Hematopoietic multipotent progenitor cell treated with erythropoietin and hydrocortisone succinate and interleukin-3 and kit ligand, for 4 days (in vitro differentiated cells): ENCODE measurements at regions not wholly inside any gene's neighbourhood (a gene's known extent, or its start where the extent isn't known, plus 50 kb on each side); places are given as distances from the start of the nearest gene placed in this dataset.

Experiments used
- DNase-seq: peaks from one replicate; pipeline ENCODE4 v3.0.0-alpha.2; 2015

DNA sequence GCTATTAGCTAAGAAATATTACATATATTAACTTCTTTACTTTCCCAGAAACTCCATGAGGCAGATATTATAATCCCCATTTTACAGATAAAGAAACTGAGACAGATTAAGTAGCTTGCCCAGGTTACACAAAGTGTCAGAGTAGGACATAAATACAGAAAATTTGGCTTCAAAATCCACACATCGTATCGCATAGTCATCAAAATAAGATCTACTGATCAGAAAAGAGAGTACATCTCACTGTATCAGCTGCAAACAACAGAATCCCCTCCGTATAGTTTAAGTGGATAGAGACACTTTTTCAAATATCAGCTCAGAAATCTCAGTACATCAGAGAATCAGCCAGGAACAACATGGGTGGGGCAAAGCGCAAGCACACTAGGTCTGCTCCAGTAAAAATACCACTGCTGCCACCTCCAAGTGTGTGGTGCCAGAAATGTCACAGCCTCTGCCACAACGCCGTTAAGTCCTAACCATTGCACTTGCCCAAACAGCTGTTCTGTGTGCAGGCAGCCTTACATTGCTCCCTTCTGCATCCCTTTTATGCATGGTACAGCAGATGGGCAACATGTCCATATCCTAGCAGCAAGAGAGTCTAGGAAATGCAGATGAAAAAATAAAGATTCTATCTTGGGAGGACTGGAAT, 204.8 kb downstream of the KLF12 start:
- no peak for DNase-seq

DNA sequence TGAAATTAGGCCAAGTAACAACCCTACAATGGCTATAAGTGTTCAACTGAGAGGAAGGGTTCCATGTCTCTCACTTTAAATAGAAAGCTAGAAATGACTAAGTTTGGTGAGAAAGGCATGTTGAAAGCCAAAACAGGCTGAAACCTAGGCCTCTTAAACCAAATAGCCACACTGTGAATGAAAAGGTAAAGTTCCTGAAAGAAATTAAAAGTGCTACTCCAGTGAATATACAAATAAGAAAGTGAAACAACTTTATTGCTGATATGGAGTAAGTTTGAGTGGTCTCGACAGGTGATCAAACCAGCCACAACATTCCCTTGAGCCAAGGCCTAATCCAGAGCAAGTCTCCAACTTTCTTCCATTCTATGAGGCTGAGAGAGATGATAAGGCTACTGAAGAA, 209.6 kb downstream of the KLF12 start:
- DNase-seq: no peak

DNA sequence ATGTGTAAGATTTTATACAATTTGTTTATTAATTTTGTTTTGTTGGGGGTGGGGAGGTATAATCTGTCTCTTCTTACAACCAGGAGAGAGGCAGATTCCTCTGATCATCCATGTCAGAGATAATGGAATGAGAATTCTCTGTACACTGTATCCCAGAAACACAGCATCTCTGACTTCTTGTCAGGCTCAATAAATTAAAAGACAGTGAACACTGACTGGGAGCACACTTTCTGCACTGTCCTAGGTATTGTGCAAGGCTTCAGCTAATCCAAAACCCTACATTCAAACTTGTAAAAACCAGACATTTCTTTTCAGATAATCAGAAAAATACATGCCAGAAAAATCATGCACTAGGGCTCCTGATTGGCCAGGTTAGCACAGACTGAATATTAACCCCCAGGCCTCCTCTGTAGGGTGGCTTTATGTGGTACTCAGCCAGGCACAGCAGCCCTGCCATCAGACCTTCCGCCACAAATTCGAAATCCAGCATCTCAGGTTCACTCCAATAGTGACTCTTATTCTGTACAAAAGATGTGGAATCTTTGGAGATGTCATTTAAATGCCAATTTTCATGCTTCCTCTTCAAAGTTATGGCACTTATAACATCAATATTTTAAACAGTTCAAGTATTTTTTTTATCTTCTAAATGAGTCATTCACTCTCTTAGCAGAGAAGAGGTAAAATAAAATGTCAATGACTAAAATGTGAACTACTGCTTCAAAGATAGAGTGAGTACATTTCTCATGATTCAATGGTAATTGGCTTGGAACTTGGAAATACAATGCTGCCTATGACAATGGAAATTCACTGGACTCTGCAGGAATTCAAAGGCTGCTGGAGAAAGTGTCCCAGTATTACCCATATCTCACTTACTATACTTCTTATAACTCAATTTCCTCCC, 211.5 kb downstream of the KLF12 start:
- DNase-seq: no peak

DNA sequence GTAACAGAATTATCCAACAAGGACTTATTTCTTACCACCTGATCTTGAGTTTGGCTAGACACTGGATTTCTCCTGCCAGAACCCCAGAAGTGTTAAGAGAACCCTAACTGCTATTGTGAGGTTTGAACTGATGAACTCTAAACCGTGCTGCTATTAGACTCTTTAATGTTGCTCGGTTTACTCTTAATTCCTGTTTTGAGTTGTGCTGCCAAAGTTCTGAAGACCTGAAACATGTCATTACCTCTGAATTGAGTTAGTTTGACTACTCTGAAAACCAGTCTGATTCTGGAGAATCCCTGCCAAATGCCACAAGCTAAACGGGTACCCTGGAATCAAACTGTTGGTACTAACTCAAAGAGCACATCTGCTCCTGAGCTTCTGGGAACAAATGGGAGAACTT, 215.5 kb downstream of the KLF12 start:
- no peak for DNase-seq

DNA sequence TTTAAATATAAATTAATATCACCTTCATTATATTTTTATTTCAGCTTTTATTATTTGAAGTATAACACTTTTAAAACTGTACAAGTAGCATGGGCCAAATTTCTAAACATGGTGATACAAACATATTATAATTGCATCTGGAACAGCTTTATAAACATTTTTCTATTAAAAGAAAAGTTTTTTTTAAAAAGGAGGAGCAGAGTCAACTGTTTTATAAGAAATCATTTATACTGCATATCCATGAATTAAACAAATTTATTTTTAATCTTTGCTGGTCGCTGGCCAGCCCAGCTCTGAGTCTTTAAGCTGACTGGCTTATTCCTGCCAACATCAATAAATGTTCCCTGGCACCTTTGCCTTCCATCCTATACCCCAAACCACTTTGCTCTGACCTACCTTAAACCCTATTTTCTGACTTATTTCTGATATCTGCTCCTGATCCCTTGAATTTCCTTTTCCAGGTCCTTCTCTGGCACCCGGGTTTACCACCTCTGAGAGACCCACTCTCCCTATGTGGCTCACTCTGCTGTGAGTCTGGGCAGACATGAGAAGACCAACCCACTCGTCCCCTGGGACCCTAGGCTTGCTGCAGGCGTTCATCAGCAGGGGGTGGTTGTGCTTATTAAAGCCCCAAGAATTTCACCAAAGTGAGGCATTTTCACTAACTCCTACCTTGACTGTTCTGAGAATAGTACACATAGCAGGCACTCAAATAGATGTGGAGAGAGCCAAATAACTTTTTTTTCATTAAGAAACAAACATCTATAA, 220.3 kb downstream of the KLF12 start:
- no peak for DNase-seq

DNA sequence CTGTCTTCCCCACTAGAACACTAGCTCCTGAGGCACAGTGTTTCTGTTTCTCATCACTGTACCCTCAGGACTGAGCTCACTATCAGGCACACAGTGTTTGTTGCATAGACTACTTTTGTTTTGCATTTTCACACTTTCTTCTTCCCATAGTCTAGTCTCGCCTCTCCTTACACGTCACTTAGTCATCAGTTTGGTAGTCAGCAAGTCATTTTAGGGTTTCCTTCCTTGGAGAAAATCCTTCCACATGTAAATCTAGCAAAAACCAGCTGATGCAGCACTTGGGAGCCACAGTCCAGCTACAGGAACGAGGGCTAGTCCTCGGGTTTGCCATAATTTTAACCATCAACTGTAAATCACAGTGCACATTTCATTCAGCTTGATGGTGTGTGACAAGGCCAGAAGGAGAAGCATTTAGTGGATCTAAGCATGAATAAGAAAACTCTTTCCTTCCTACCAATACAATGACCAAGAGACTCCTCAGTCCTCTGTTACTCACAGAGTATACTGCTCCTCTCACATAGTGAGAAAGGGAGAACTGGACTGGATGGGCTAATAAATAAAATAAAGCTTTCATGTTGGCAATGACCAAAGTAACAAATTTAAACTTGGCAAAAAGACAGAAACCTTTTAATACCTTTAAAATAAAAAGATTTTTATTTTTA, 221.0 kb downstream of the KLF12 start:
- no peak for DNase-seq

DNA sequence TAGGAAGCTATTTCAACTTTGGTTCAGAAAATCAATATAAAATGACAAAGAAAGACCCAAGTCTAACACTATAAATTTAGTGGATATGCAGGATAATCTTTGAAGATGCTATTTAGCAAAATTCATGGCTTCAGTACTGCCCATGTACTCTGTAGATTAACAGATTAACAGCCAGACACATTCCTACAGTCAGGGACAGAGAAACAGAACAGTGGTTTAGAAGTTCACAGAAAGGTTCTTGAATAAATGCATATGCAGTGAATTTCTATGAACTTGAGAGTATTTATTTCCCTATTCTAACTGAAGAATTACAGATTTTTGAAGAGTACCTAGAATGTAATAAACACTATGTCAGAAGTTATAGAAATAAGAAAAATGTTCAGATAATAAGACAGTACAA, 222.8 kb downstream of the KLF12 start:
- no peak for DNase-seq

DNA sequence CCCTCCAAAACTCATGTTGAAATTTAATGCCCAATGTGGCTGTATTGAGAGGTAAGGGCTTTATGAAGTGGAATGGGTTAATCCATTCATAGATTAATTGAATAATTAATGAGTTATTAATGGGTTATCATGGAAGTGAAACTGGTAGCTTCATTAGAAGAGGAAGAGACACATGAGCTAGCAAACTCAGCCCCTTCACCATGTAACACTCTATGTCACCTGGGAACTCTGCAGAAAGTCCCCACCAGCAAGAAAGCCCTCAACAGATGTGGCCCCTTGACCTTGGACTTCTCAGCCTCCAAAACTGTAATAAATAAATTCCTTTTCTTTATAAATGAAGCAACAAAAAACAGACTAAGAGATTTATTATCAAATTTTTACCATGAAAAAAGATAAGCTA, 223.5 kb downstream of the KLF12 start:
- DNase-seq: no peak

DNA sequence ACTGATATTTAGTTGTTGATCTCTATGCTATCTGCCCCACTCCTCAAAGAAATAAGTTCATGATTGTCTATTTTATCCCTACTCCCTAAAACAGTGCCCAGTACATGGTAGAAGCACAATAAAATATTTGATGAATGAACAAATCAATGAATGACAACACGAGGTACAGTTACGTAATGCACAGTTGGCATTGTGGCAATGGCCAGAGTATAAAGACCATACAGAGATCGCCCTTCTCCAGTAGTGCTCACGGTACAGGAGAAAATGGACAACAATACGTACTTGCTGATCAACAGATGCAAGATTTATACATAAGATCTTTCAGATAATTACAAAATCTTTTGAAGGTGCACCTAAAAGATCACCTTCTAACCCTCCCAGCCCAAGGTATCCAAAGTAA, 225.4 kb downstream of the KLF12 start:
- DNase-seq: no peak

DNA sequence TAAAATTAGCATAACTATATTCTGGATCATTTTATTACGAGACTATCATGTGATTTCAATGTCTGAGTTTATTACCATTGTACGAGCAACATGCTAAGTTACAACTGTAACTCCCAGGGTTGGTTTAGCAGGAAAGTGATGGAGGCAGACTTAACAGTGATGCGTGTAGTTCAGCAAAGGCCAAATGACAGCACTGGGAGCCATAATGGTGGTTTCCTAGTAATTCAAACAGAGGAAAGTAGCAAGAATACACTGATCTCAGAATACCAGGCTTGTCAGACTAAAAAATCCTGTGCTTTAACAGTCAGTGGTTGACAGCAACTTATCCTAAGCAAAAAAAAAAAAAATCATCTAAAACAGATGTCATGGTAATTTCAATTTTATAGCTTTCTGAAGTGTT, 229.6 kb downstream of the KLF12 start:
- no peak for DNase-seq

DNA sequence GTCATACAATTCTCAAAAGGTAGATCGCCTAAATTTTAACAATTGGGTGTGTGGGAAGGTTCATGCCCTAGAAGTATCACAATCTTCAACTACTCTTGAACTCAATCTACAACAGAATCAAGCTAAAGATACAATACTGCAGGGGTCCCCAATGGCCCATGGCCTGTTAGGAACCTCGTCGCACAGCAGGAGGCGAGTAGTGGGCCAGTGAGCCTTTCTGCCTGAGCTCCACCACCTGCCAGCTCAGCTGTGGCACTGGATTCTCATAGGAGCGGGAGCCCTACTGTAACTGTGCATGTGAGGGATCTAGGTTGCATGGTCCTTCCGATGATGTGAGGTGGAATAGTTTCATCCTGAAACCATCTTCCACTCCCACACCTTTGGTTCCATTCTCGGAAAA, 230.6 kb downstream of the KLF12 start:
- DNase-seq: no peak

DNA sequence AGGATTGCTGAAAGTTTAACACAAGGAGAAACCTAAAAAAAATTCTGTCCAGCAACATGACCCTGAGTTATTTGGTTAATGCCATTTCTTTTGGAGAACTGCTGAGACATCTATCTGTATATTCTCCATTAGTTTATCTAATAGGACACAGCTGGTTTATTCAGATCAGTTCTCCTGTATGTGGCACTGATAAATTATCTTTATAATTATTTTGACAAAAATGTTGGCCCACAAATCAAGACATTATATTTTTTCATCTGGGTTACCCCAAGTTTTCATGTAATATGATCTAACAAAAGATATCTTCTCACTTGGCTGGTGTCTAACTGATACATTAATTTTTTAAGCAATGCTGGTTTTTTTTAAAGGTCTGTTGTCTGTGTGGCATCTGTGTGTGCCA, 231.4 kb downstream of the KLF12 start:
- no peak for DNase-seq

DNA sequence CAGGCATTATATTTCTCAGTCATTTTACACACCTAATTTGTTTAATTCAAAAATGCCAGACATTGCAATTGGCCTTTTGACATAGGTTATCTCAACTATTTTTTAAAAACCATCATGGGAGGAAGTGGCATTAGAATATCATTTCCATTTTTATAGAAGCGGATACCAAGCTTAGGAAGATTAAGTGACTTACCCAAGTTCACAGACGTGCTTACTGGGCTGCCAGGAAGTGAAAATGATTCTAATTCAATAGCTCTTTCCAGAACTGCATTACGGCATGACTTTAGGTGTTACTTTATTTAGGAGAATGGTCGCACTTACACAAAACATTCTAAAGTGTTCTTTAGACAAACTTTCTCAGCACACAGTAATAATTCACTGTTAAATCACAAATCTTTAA, 231.9 kb downstream of the KLF12 start:
- DNase-seq: no peak

DNA sequence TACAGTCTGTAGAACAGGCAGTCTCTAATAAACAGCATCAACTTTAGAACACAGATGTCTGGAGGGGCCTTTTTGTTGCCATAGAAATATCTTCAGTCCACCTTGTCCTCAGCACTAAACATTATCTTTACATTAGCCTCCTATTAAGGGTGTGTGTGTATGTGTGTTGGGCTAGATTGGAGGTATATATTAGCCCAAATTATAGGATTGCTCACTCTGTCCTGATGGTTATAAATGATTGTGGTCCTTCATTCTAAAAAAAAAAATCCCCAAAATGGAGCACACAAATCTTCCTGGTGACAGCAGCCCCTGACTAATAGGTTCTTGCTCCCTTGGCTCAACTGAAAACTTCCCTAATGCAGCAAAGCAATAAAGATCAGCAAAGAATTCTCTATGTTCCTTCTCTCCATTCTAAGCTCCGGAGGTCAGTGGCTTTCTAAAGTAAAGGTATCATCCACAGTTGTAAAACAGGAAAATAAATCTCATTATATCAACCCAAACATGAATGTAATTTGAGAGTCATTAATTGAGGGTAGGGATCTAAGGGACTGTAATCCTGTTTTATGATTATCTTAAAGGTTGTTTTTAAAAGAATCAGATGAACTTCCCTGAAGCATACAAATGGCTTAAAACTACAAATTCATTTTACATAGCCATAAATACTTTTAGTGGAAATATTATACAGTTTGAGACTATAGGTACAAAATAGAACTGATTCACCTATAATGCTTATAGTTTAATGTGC, 232.7 kb downstream of the KLF12 start:
- no peak for DNase-seq

DNA sequence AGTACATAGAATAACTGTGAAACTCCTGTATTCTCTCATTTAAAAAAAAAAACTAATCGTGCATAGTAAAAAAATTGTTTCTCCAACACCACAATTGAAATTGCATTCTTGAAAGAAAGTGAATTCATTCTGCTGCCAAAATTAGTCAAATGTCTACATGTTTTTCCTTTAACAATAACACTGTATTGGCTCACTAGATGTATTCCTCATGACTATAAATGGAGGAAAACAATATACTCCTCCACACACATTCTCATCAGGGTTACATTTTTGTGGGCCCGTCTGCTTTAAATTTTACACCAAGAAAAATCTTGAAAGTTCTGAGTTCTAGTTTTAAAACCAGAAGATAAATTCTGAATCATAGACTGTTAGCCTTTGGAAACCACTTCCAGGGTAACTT, 233.6 kb downstream of the KLF12 start:
- DNase-seq: no peak

DNA sequence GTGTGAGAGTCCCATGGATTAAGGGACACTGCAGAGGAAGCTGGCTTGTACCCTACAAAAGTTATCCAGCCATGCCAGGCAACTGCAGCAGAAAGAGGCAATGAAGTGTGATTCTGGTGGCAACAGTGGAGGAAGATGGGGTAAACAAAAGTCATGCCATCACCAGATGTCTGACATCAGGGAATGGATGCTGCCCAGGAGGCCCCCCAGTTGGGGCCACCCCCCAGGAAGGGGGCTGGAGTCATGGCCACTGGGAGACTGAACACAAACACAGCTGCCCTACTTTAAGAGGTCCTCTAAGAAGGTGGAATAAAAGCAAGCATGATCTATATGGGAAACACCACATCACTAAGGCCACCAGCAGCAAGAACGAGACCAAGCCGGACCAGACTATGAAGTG, 235.3 kb downstream of the KLF12 start:
- DNase-seq: no peak

DNA sequence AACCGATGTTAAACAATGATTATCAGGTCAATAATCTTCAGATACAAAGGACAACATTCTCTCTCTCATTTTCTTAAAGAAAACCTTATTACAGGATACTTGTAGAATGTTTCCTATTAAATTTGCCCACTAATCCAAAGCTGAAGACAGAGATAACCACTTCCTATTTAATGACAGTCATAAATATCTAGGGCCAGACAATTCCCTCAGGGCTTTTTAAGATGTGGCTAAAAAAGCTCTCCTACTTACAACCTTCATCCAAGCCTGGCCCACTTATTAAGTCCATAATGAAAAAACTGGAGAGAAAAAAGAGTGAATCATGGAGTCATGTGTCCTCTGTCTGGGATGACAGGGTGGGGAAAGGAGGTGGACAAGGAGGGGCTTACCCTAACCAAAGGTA, 235.9 kb downstream of the KLF12 start:
- DNase-seq: no peak

DNA sequence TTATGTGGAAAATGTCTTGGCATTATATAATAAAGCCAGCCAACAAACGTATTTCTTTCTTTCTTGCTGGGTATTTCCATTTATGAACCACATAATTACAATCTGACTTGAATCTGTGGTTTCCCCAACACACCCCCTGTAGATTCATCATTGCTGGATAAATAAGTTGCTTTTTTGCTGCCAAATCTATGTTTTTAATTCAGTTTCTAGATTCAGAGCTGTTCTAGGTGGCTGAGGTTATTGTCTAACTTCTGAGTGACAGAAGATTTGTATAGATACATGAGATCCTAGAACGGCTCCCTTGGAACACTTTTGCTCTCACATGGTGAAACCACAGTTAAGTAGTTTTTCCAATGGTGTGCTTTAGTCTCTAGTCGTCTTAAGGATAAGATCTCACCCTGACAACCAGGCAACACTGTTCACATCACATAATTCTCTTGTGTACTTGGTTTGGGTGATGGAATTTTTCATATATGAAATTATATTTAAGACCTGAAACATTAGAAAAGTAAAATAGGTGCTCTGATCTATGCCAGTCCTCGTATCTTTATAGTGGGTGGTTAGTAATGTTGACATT, 239.1 kb downstream of the KLF12 start:
- DNase-seq: no peak

DNA sequence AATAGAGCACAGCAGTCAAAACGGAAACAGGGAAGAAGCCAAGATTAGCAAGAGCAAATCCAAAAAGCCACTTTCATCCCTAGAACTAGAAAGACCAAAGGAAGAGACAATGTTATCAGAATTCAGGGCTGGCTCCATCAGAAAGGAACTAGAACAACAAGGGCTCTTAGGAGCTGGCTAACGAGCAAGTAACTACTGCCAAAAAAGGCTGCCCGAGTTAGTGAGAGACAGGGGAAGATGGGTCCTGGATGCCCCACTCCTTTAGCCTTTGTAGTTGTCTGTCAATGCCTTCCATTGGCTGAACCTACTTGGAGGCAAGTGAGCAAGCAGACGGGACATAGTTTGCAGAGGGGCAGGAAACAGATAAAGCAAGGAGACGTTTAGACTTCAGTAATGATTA, 240.4 kb downstream of the KLF12 start:
- DNase-seq: no peak

DNA sequence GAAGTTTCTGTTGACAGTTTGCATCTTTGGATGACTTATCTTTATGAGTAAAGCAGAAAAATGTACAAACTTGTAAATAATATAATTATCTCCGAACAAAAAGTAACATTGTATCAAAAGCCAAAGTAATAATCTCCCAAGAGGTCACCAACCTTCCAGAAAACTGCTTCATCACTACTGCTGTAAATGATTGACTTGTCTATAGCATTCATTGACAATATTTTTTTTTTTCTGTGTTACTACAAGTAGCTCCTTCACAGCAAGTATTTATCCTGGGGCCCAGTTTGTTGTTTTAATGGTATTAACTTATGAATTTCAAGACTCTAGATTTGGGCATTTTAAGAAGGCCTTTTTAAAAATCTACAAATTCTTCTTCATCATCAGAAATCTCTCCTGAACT, 242.4 kb downstream of the KLF12 start:
- no peak for DNase-seq

DNA sequence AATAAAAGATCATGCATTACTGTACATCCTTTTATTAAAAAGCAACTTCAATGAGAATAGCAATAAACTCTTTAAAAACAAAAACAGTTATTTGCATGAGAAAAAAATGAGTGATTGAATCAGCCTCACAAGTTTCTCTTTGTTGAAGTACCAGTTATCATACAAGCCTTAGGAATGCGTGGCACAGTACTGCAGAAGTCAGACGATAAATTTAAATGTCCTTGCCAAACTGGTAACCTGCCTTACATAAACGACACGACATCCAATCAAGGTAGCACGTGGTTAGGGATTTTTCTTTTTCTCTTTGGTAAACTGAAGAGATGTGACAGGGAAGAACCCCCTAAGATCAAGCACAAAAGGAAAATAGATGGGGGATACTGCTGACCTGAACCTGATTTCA, 251.0 kb downstream of the KLF12 start:
- DNase-seq: no peak

DNA sequence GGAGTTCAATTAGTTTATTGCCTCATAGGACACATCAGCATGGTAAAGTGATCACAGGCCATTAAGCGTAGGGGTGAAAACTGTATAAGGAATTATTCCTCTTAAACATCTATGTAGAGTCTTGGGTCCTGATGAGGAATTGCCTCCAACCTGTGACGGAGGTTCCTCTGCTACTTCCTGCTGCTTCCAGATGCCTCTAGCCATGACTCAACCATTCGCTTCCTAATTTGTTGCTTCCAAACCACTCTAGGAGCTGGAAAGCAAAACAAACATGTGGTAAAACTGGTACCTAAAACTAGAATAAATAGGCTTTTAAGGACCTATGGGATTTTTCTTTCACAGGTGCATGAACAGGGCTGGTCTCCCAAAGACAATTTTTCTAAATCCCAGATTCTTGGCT, 253.8 kb downstream of the KLF12 start:
- no peak for DNase-seq
